Thyroid gland (tissue), 4 donors: ENCODE measurements at regions not wholly inside any gene's neighbourhood (a gene's known extent, or its start where the extent isn't known, plus 50 kb on each side); places are given as distances from the start of the nearest gene placed in this dataset.

Experiments used
- POLR2A ChIP-seq, 2 donors: fragments of 450-650 bp; IDR thresholded peaks; one replicate each; pipeline ENCODE4 v1.6.1; 2017; ENCODE audit warnings: antibody characterized with exemption in 2 of 2, mild to moderate bottlenecking in 2 of 2, moderate library complexity in 1 of 2
- TF ChIP-seq, protein P1 (sequence below), 6 experiments: fragments of 200-600 bp in 3 of 6; fragments of 450-650 bp in 3 of 6; sonication (generic) in 3 of 6; IDR thresholded peaks; one replicate each; pipeline ENCODE4 v1.5.1; 2016 to 2019; ENCODE audit warnings: antibody characterized with exemption in 6 of 6, mild to moderate bottlenecking in 2 of 6, inconsistent platforms in 1 of 6, moderate library complexity in 1 of 6

- no peak for TF ChIP-seq POLR2A (IDR thresholded peaks at IDR 0.05)
- TF ChIP-seq, protein P1, sequence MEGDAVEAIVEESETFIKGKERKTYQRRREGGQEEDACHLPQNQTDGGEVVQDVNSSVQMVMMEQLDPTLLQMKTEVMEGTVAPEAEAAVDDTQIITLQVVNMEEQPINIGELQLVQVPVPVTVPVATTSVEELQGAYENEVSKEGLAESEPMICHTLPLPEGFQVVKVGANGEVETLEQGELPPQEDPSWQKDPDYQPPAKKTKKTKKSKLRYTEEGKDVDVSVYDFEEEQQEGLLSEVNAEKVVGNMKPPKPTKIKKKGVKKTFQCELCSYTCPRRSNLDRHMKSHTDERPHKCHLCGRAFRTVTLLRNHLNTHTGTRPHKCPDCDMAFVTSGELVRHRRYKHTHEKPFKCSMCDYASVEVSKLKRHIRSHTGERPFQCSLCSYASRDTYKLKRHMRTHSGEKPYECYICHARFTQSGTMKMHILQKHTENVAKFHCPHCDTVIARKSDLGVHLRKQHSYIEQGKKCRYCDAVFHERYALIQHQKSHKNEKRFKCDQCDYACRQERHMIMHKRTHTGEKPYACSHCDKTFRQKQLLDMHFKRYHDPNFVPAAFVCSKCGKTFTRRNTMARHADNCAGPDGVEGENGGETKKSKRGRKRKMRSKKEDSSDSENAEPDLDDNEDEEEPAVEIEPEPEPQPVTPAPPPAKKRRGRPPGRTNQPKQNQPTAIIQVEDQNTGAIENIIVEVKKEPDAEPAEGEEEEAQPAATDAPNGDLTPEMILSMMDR (IDR thresholded peaks at IDR 0.05) = no peak
These were observed 549.1 kb downstream of the XPNPEP1 start for GRCh38 chr10:109374215-109374614.
